GM19455 (cell line): ENCODE measurements at regions not wholly inside any gene's neighbourhood (a gene's known extent, or its start where the extent isn't known, plus 50 kb on each side); places are given as distances from the start of the nearest gene placed in this dataset.

Source experiments
- ATAC-seq: cut with Tn5 transposase; IDR thresholded peaks from one replicate; pipeline ENCODE4 v1.9.1; 2021; ENCODE audit not compliant: unreplicated experiment

DNA sequence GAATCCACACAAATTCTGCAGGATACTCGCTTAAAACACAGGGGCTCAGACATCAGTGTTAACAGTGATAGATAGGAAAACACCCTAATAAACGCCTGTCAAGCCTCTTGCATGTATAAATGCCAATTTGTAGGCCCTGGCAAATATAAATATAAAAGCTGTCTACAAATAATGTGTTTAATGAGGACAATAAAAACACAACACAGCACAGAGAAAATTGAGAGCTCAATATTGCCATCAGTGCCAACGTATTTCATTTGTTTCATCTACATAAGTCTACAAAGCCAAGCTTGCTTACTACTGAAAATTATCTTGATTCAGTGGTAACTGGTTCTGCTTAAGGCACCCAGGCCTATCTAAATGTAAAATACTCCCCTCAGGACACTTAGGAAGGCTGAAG, 1387.0 kb upstream of the TENM4 start:
- no peak for ATAC-seq

DNA sequence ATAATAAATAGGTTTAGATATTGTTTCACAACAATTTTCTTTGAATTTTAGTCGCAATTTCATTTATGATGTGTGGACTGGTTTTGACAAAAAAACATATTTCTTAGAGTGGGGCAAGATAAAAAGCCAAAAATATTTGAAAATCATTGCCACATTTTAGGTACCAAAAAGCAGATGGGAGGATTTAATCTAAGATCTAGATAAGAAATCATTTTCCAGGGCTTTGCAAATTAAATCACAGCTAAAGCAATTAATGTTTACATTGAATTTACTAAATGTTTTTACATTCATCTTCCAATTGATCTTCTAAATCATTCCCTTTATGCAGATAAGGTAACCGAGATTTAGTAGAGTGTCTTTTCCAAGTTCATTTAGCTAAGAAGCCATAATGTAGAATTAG, 1386.0 kb upstream of the TENM4 start:
- no peak for ATAC-seq

DNA sequence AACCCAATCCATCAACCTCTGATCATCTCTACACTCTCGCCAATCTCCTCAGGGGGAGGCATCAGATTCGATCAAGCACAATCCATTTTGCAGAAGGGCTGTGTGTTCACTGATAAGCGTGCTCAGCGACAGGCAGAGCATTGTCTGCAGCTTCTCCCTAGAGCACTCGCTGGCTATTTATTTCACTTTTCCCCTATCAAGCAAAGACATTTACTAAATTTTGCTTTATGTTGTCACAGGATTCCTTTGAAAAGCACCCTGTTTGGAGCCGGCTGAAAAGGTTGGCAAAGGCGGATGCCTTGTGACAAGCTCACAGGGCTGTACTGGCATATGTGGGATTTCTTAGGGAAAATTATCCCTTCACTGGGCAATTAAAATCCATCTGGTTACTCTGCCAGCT, 1381.5 kb upstream of the TENM4 start:
- no peak for ATAC-seq

DNA sequence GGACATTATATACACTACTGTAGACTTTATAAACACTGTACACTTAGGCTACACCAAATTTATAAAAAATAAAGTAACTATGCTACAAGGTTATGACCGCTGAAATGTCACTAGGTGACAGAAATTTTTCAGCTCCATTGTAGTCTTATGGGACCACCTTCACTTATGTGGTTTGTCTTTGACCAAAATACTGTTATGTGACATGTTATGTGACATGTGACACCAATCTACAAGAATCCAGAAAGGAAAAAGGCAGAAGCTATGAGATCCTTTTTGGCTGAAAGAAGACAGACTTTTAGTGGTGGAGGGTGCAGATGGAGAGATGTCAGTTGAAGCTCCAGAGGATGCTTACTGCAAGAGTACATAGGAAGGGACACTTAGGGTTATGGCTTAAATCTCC, 1378.4 kb upstream of the TENM4 start:
- no peak for ATAC-seq

DNA sequence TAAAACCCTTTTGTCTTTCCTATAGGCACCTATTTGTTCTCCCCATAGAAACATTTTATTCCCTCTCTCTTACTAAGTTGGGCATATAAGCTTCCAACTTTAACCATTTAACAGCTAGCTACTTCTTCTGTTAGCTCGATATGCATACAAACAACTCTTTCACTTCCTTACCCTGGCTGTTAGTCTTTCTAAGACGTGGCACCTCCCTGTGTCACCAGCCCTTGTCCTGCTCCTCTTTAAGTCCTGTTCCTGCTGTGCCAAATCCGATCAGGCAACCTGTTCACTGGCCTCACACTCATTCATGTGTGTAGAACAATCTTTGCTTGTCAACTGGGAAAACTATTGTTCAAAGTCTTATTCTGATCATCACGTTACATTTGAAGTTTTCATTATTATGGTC, 1376.1 kb upstream of the TENM4 start:
- peak; percentile 32 for ATAC-seq

DNA sequence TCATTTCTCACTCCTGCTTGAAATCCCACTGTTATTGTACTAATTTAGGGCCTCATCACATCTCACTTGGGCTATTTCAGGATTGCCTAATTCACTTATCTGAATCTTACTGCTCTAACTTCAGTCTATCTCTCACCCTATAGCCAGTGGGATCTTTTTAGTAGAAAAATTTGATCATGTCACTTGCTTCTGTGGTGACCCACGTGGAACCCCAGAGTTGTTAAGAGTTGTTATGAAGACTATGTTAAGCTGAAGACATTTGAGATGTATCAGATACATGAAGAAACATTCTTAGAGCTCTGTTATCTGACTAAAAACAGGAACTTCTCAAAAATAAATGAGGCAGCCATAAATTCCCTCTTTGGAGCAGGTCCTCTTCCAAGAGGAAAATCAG, 1375.6 kb upstream of the TENM4 start:
- ATAC-seq, result peak; percentile 31

DNA sequence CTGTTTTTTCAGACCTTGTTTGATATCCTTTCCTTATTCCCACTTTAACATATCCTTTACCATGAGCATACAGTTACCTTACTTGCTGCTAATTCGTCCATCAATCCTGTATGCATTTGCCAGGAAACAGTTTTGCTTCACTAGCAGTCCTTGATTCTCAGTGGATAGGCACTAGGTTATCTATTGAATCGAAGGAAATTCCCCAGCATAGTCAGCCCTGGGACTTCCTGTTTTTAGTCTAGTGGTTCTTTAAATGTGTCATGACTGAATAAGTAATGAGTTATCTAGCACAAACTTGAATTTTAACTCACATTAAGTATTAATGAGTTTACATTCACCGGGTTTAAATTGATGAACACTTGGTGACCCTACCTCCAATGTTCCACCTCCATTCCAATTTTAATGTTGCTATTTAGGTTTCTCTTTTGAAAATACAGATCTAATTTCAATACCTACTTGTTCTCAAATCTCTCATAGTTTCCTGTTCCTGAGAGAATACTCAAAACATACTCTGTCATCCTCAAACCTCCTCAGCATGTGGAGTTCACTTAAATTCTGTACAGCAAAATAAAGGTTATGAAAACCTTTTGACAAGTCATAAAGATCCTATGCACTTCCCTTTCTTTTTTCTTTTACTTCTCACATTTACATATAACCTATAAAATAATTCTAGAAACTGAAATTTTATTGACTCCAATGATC, 1375.1 kb upstream of the TENM4 start:
- ATAC-seq, result peak; percentile 90

DNA sequence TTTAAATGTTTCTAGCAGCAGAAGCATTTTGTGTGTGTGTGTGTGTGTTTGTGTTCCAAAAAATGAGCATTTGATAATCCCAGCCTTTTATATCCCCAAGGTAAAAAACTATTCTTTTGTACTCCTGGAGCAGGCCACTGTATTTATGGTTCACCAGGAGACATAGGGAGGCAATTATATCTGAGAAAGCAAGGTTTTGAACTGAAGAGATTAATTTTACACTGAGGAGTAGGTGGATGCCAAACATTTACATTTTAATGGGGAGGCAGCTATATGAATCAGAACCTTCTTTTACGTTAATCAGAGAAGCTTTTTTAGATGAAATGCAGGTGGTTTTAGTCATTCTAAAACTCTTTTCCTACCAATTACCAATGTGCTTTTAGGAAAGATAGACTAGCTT, 1374.0 kb upstream of the TENM4 start:
- ATAC-seq, result no peak

DNA sequence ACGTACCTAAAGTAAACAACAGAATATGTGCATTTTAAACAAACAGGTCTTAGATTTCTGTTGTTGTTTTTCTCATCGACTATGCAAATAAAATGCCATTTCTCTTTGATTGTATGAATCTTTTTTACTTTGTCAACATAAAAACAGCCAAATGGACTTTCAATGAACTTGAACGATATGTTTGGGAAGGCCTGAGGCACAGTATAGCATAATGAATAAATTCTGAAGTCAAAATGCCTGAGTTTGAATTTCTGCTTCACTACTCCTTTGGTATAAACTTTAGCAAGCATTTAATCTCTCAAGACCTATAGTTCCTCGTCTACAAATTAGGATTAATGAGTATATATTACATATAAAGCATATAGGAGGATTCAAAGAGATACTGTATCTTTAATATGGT, 1369.9 kb upstream of the TENM4 start:
- no peak for ATAC-seq

DNA sequence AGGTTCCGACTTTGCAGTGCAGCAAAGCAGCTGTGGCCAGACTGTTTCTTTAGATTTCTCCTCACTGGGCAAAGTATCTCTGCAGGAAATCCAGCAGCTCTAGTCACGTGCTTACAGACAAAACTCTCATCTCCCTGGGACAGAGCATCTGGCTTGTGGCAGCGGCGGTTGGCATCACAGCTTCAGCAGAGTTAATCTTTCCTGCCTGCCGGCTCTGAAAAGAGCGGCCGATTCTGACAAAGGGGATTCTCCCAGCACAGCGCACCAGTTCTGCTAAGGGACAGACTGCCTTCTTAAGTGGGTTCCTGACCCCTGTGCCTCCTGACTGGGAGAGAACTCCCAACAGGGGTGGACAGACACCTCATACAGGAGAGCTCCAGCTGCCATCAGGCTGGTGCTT, 1357.3 kb upstream of the TENM4 start:
- no peak for ATAC-seq

DNA sequence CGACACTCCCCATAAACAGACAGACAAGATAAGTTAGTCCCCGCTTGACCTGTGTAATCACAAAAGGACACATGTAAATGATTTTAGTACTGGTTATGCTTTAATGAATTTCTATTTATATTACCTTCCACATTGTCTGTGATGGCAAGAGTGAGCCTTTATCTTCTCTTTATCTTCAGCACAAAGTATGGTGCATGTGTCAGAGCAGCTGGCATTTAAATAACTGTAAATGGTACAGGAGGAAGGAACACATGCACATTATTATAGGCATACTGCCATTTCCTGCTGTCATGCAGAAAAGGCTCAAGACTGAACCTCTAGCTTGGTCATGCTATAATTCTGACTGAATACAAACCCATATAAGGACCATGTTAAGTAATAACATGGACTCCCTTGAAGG, 1342.7 kb upstream of the TENM4 start:
- ATAC-seq, result no peak

DNA sequence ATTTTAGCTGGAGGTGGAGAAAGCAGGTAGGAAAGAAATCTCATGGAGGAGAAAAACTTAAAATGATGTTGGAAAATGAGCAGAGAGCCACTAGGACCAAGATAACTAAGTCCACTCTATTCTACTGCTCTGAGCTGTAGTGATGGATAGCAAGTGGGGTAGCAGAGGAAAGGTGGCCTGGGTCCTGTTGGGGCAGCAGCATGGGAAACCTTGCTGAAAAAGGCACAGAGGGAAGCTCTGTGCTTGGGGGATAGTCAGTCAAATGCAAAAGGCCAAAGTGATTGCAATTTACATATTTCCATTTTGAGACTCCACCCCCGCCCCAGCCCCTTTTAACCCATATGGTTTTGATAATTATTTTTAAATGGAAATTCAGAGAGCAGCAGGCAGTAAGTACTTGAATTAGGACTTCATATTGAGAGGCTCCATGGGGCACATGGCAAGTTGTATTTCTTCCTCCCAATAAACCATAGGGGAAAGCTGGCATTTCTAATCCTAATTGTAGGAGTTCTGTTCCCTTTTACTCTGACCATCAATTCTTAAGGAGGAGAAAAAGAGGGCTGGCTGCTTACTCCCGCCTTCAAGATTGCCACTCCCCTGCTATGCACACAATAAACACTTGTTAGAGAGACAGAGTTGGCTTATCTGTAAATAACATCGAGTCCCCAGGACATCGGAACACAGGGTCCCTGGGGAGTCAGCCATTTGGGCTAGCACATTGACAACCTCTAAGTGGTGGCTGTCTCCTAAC, 1341.5 kb upstream of the TENM4 start:
- no peak for ATAC-seq

DNA sequence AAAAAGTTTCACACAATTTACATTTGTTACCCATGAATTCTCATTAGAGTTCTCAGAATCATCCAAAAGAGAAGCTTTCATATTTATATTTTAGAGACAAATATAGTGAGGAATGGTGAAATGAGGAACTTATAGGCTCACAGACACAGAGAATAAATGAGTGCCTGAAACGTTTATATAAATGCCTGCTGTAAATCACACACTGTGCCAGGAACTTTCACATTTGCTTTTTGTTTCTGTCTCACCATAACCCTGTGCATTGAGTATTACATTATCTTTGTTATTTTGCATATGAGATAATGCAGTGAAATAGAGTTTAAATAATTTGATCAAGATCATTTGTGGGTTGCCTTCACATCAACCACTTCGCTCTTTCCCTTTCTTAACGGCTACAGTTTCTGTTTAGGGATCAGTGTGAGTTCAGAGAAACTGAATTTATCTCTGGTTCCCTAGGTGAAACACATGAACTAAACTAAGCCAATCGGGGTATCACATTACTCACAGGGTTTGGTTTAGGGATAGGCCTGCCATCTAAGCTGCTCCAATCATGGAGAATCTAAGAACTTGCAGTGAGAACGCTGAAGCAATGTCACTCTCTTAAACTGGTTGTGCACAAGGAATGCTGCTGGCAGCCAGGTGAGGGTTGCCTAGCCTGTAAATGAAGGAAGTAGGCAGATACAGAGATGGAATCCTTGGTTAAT, 1339.2 kb upstream of the TENM4 start:
- ATAC-seq, result no peak

DNA sequence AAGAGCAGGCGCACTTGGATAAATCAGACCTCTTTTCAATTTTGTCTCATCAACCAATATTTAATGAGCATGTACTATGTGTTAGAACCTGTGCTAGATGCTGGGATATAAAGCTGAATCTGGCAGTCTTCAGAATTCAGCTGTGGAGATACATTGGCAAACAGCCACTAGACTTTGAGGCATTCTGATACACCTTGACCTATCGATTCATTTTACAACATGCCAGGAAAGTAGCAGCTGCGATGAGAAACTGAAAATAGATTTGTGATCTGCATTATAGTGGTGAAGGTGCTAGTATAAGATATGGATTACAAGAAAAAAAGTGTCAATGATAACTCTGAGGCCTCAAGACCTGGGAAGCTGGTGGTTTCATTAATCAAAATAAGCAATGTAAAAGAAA, 1338.1 kb upstream of the TENM4 start:
- ATAC-seq, result no peak

DNA sequence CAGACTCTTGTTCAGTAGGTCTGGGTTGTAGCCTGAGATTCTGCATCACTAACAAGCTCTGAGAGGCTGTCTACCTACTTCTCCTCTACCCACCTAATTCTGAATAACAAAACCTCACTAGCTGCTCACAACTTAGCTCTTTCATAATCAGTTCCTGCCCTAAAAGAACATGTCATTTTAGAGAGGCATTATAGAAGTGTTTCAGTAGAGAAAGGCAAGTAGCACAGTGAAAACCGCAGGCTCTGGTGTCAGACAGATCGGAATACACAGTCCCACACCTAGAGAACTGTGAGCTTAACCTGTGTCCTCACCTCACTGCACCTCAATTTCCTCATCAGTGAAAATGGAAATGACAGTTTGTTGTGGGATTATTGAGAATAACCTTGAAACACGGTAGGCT, 1337.6 kb upstream of the TENM4 start:
- no peak for ATAC-seq

DNA sequence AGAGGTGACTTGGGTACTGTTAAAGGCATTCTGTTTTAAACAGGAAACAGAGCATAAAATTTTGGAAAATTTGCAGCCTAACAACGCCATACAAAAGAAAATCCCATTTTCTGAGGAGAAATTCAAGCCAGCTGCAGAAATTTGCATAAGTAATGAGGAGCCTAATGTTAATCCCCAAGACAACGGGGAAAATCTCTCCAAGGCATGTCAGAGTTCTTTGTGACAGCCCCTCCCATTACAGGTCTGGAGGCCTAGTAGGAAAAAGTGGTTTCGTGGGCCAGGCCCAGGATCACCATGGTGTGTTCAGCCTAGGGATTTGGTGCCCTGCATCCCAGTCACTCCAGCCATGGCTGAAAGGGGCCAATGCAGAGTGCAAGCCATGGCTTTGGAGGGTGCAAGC, 1333.1 kb upstream of the TENM4 start:
- ATAC-seq, result no peak

DNA sequence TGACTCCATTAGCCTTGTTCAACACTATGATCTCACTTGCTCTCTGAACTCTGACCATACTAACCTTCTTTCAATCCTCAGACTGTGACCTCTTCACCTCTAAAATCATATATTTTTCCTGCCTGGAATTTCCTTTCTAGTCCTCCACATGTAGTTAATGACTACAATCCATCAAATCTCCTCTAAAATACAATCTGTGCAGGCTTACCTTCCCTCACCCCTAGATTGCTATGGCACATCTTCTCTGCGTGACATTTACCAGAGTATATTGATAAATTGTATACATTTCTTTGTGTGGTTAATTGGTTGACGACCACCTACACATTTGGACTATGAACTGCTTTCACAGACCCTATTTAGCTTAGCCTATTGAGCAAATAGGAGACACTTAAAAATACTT, 1330.2 kb upstream of the TENM4 start:
- ATAC-seq, result no peak

DNA sequence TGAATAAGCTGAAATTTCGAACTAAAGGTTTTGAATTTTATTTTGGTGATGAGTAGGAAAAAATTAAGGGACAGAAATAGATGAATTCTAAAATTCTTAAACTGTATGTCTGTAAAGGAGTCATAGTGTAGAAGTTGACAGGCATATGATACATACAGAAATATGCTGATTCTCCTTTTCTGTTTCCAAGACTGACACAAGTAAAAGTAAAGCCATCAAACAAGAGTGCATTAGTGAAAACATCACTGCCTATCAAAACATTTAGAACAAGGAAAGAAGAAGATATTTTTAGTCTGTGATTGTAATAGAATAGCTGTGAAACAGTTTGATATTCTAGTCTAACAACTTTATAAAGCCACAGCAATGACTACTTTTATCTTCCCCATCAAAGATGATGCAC, 1318.0 kb upstream of the TENM4 start:
- no peak for ATAC-seq

DNA sequence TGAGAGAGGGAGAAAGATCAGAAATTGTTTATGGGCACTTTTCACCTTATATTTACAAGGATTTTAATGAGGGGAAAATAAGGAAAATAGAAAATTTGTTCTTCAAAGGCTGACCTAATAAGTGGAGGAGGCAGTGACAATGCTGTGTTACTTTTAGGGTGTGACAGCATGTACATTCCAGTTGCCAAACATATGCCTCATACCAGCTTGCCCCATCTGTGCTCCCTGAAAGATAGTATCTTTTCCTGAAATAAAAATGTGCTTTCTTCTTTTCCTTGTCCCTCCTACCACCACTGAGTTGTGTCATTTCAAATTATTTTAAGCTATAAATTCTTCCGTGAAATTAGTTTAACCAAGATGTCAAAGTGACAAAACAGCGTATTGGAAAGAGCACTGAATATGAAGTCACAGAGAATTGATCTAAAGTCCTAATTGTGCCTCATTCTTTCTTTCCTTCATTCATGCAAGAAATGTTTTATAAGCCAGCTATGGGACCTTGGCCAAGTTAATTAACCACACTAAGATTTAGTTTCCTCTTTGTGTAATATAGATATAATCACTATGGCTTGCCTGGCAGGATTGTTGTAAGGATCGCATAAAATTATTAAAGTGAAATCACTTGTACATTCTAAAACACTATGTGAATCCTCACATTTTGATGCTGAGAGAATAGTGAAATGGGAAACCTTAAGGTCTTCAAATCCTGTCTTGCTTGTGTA, 1307.5 kb upstream of the TENM4 start:
- no peak for ATAC-seq

DNA sequence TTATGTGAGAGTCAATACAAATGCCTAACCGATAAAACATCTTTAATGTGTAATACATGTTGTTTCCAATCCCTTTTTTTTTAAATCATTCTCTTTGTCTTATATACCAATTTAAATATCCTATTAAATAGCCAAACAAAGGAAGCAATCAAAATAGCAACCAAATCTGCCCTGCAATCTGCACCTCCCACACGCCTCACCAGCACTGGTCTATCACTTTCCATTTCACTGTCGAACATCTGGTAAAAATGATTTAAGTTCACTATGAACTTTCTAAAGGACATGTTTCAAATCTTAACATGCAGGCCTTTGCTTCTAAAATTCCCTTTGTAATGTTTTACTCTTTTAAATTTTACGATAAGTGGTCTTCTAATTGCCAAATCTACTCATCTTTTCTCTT, 1305.5 kb upstream of the TENM4 start:
- ATAC-seq, result no peak

DNA sequence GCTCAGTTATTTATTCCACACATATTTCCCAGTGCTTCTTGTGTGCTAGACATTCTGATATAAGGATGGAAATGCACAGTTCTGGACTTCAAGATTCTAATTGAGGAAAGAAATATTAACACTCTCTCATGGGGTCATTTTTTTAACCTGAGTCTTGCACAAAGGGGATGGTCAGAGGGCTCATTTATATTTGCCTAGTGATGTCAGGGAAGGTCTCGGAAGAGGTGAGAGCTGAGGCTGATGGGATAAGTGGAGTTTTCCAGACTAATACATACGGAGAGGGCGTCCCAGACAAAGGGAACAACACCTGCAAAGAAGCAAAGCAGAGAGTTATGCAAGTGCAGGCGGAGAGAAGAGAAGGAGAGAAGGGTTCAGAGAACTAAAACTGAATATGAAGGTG, 1304.6 kb upstream of the TENM4 start:
- ATAC-seq, result no peak

DNA sequence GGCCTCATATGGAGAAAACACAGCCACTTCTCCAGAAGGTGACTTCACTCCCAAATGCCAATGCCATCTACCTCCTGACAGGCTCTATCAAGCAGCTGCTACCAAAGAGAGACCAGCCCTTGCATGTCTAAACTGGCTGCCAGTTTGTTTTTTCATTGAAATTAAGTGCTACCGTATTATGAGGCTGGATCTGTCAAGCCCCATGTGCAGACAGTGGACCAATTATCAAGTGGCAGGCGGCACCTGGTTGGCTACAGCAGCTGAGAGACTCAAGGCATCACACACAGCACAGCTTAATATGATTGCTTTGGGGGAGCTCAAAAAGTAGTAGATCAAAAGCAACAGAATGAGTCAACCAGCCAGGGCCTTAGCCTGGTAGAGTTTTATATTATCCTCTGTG, 1293.0 kb upstream of the TENM4 start:
- ATAC-seq, result no peak
